ENCODE measurements at regions not wholly inside any gene's neighbourhood (a gene's known extent, or its start where the extent isn't known, plus 50 kb on each side); places are given as distances from the start of the nearest gene placed in this dataset.

GRCh38 chrX:130543603-130544325, 142.0 kb downstream of the RBMX2 start:
- TF ChIP-seq CTCF (IDR thresholded peaks at IDR 0.05) (no peak), POLR2A (IDR thresholded peaks at IDR 0.05) (no peak)
